OCI-LY1 (cell line): ENCODE measurements at regions not wholly inside any gene's neighbourhood (a gene's known extent, or its start where the extent isn't known, plus 50 kb on each side); places are given as distances from the start of the nearest gene placed in this dataset.

Source experiments
- H2AFZ ChIP-seq: fragments of 200-600 bp; sonication (generic), shearing (Covaris generic); 2 replicates; pipeline ENCODE4 v1.6.0; 2014; ENCODE audit warnings: antibody characterized with exemption, mild to moderate bottlenecking, low read length
- H3F3A ChIP-seq: fragments of 200-600 bp; sonication (generic), shearing (Covaris generic); 2 replicates; pipeline ENCODE4 v1.6.0; 2014; ENCODE audit warnings: mild to moderate bottlenecking, antibody characterized with exemption, low read length, moderate library complexity; ENCODE audit not compliant: insufficient read depth
- H3K27ac ChIP-seq: fragments of 200-600 bp; sonication (generic); 2 replicates; pipeline ENCODE4 v1.5.1; 2014; ENCODE audit warnings: low read length, mixed run types, mild to moderate bottlenecking, low read depth; ENCODE audit not compliant: poor library complexity, severe bottlenecking
- H3K27me3 ChIP-seq: fragments of 200-600 bp; sonication (generic); 2 replicates; pipeline ENCODE4 v1.6.0; 2014; ENCODE audit warnings: antibody characterized with exemption, mild to moderate bottlenecking, low read length, moderate library complexity; ENCODE audit not compliant: insufficient read depth
- H3K36me3 ChIP-seq: fragments of 200-600 bp; sonication (generic); 2 replicates; pipeline ENCODE4 v1.6.1; 2014; ENCODE audit warnings: mild to moderate bottlenecking, antibody characterized with exemption, low read length, moderate library complexity, mixed read lengths; ENCODE audit not compliant: insufficient read depth
- H3K4me1 ChIP-seq: fragments of 200-600 bp; sonication (generic); 2 replicates; pipeline ENCODE4 v1.5.1; 2014; ENCODE audit warnings: mild to moderate bottlenecking, low read length, moderate library complexity; ENCODE audit not compliant: insufficient read depth, severe bottlenecking
- H3K4me2 ChIP-seq: fragments of 200-600 bp; sonication (generic), shearing (Covaris generic); 2 replicates; pipeline ENCODE4 v1.6.1; 2014; ENCODE audit warnings: low read length
- H3K4me3 ChIP-seq: fragments of 200-600 bp; sonication (generic); 2 replicates; pipeline ENCODE4 v1.5.1; 2014; ENCODE audit warnings: low read length, low read depth, mild to moderate bottlenecking, mixed read lengths; ENCODE audit not compliant: poor library complexity, severe bottlenecking
- H3K79me2 ChIP-seq: fragments of 200-600 bp; shearing (Covaris generic); 2 replicates; pipeline ENCODE4 v1.6.1; 2016; ENCODE audit warnings: mixed run types, low read length, mixed read lengths; ENCODE audit not compliant: insufficient read depth
- H3K9ac ChIP-seq: fragments of 200-600 bp; sonication (generic), shearing (Covaris generic); 2 replicates; pipeline ENCODE4 v1.6.1; 2014; ENCODE audit warnings: mild to moderate bottlenecking, low read length, mixed read lengths
- H3K9me2 ChIP-seq: fragments of 200-600 bp; sonication (generic), shearing (Covaris generic); 2 replicates; pipeline ENCODE4 v1.6.1; 2014; ENCODE audit warnings: low read depth, mild to moderate bottlenecking, low read length, mixed read lengths
- H3K9me3 ChIP-seq: fragments of 200-600 bp; shearing (Covaris generic); 2 replicates; pipeline ENCODE4 v1.6.1; 2014; ENCODE audit warnings: low read length, mixed read lengths
- H4K20me1 ChIP-seq: fragments of 200-600 bp; sonication (generic), shearing (Covaris generic); 2 replicates; pipeline ENCODE4 v1.6.0; 2016; ENCODE audit warnings: mild to moderate bottlenecking, low read length; ENCODE audit not compliant: insufficient read depth
- CTCF ChIP-seq: fragments of 200-600 bp; sonication (generic), shearing (Covaris generic); IDR thresholded peaks from 2 replicates; pipeline ENCODE4 v1.5.1; 2017; ENCODE audit warnings: mild to moderate bottlenecking, antibody characterized with exemption, low read length, moderate library complexity, mixed read lengths
- EZH2 ChIP-seq: fragments of 200-600 bp; sonication (generic), shearing (Covaris generic); IDR thresholded peaks from 2 replicates; pipeline ENCODE4 v1.8.0; 2017; ENCODE audit warnings: borderline replicate concordance, mixed run types, mild to moderate bottlenecking, antibody characterized with exemption, low read length, moderate library complexity, mixed read lengths

- no peak overlapping the region for H2AFZ ChIP-seq
- no peaks in the 10 kb centered on the region for H4K20me1 ChIP-seq
- no peak for TF ChIP-seq EZH2
- no peak for TF ChIP-seq CTCF
- no peaks in the 10 kb centered on the region for H3K79me2 ChIP-seq
- no peak overlapping the region for H3K4me3 ChIP-seq
- no peaks in the 10 kb centered on the region for H3K9me2 ChIP-seq
- H3K9me3 ChIP-seq, result no peaks in the 10 kb centered on the region
- no peak overlapping the region for H3K9ac ChIP-seq
- no peaks in the 10 kb centered on the region for H3K4me1 ChIP-seq
- H3K27ac ChIP-seq, result no peak overlapping the region
- no peaks in the 10 kb centered on the region for H3K27me3 ChIP-seq
- no peak overlapping the region for H3K4me2 ChIP-seq
- no peaks in the 10 kb centered on the region for H3K36me3 ChIP-seq
- H3F3A ChIP-seq, result no peaks in the 10 kb centered on the region
Observed at GRCh38 chr10:37703833-37704382, 153.5 kb downstream of the ZNF248 start.

GRCh38 chr10:37703114-37703513 is 154.3 kb downstream of the ZNF248 start:
- H3K36me3 ChIP-seq, result no peaks in the 10 kb centered on the region
- no peaks in the 10 kb centered on the region for H3K4me1 ChIP-seq
- no peaks in the 10 kb centered on the region for H4K20me1 ChIP-seq
- H3K9me3 ChIP-seq, result no peaks in the 10 kb centered on the region
- no peak overlapping the region for H3K4me3 ChIP-seq
- H3F3A ChIP-seq, result no peaks in the 10 kb centered on the region
- H3K27ac ChIP-seq, result no peak overlapping the region
- no peaks in the 10 kb centered on the region for H3K9me2 ChIP-seq
- H3K79me2 ChIP-seq, result no peaks in the 10 kb centered on the region
- no peaks in the 10 kb centered on the region for H3K27me3 ChIP-seq
- H3K9ac ChIP-seq, result no peak overlapping the region
- no peak for TF ChIP-seq EZH2
- no peak for TF ChIP-seq CTCF
- no peak overlapping the region for H2AFZ ChIP-seq
- H3K4me2 ChIP-seq, result no peak overlapping the region

- H3K27ac ChIP-seq, result no peak overlapping the region
- no peaks in the 10 kb centered on the region for H4K20me1 ChIP-seq
- no peak overlapping the region for H2AFZ ChIP-seq
- H3K9ac ChIP-seq, result no peak overlapping the region
- H3K4me1 ChIP-seq, result no peaks in the 10 kb centered on the region
- no peaks in the 10 kb centered on the region for H3K9me3 ChIP-seq
- H3K4me3 ChIP-seq, result no peak overlapping the region
- no peaks in the 10 kb centered on the region for H3K79me2 ChIP-seq
- H3F3A ChIP-seq, result no peaks in the 10 kb centered on the region
- no peak for TF ChIP-seq EZH2
- no peak for TF ChIP-seq CTCF
- no peaks in the 10 kb centered on the region for H3K27me3 ChIP-seq
- H3K36me3 ChIP-seq, result no peaks in the 10 kb centered on the region
- no peak overlapping the region for H3K4me2 ChIP-seq
- no peaks in the 10 kb centered on the region for H3K9me2 ChIP-seq
Observed at GRCh38 chr10:37701781-37702493, 155.5 kb downstream of the ZNF248 start.
